MCF 10A (cell line): ENCODE measurements at regions not wholly inside any gene's neighbourhood (a gene's known extent, or its start where the extent isn't known, plus 50 kb on each side); places are given as distances from the start of the nearest gene placed in this dataset.
A peak's percentile ranks its signal among the peaks of the same experiment; 100 is the strongest.

Experiments used
- BruUV-seq: library from RNA; stranded (reverse); fragments of 400-500 nt; replicated peaks from 2 replicates; lab custom pipeline; 2021; lab: Mats Ljungman, UMichigan
- CTCF ChIA-PET: fragments of 300-600 bp; sonication (Branson Sonifier 250); formaldehyde crosslinking; extraction: SDS; loops from one replicate; lab custom pipeline; 2021; ENCODE audit warnings: antibody characterized with exemption, inconsistent platforms; lab: Yijun Ruan, JAX
- POLR2A ChIA-PET: fragments of 300-600, 350-650 bp; sonication (Branson Sonifier 250); formaldehyde crosslinking; extraction: SDS; loops from one replicate; lab custom pipeline; 2020; ENCODE audit warnings: antibody characterized with exemption, inconsistent platforms; lab: Yijun Ruan, JAX
- DNase-seq: peaks from one replicate; pipeline ENCODE4 v3.0.0-alpha.2; 2018; ENCODE audit not compliant: unreplicated experiment
- H3K27ac Mint-ChIP-seq: one replicate; pipeline ENCODE4 v1.8.0; 2022; ENCODE audit warnings: mild to moderate bottlenecking, low read depth, mixed read lengths; ENCODE audit not compliant: unreplicated experiment
- H3K27me3 Mint-ChIP-seq: one replicate; pipeline ENCODE4 v1.8.0; 2022; ENCODE audit warnings: mixed read lengths; ENCODE audit not compliant: insufficient read depth, unreplicated experiment
- H3K36me3 Mint-ChIP-seq: one replicate; pipeline ENCODE4 v1.8.0; 2022; ENCODE audit warnings: mild to moderate bottlenecking, moderate library complexity, mixed read lengths; ENCODE audit not compliant: insufficient read depth, unreplicated experiment
- H3K4me1 Mint-ChIP-seq: one replicate; pipeline ENCODE4 v1.8.0; 2022; ENCODE audit warnings: mixed read lengths; ENCODE audit not compliant: insufficient read depth, unreplicated experiment
- H3K4me3 Mint-ChIP-seq: one replicate; pipeline ENCODE4 v1.8.0; 2022; ENCODE audit warnings: mild to moderate bottlenecking, moderate library complexity, mixed read lengths; ENCODE audit not compliant: unreplicated experiment
- H3K9me3 Mint-ChIP-seq: one replicate; pipeline ENCODE4 v1.8.0; 2022; ENCODE audit warnings: mixed read lengths; ENCODE audit not compliant: unreplicated experiment
- CTCF ChIP-seq: fragments of 200-600 bp; IDR thresholded peaks from one replicate; pipeline ENCODE4 v1.8.0; 2022; ENCODE audit warnings: antibody characterized with exemption, mild to moderate bottlenecking; ENCODE audit not compliant: unreplicated experiment
- intact Hi-C: fragments of 100-400 bp; cut with micrococcal nuclease; formaldehyde crosslinking; loops from 2 replicates; pipeline ENCODE4 v1.14.1; 2022

GRCh38 chr6:54646951-54647664, 199.5 kb upstream of the FAM83B start:
- intact Hi-C loops, result no loop called here
- Mint-ChIP-seq H3K36me3 (no peaks in the 10 kb centered on the region), H3K27me3 (no peaks in the 10 kb centered on the region), H3K4me3 (no peak overlapping the region), H3K4me1 (peaks cover 9% of the 10 kb centered on the region), H3K27ac (peak overlapping the region; percentile 32), H3K9me3 (no peaks in the 10 kb centered on the region)
- no TSS peak for BruUV-seq
- ChIA-PET CTCF (interaction anchor here (0.6 kb wide), 1 partner anchor 76 kb away, joined by 3 read pairs; no protein-coding TSS in a partner anchor), POLR2A (interaction anchor here (0.5 to 0.9 kb wide), 3 partner anchors 86 to 1719 kb away, joined by 3 to 4 read pairs (median 3); no protein-coding TSS in a partner anchor)
- no peak for DNase-seq
- no peak for TF ChIP-seq CTCF

- TF ChIP-seq CTCF, result no peak
- no peak overlapping the region for H3K27ac Mint-ChIP-seq
- H3K9me3 Mint-ChIP-seq, result no peaks in the 10 kb centered on the region
- H3K4me1 Mint-ChIP-seq, result no peaks in the 10 kb centered on the region
- ChIA-PET CTCF (interaction anchor here (0.7 to 1.0 kb wide), 2 partner anchors 63 to 928 kb away, joined by 3 read pairs; no protein-coding TSS in a partner anchor), POLR2A (interaction anchor here (0.5 to 0.7 kb wide), 2 partner anchors 28 to 906 kb away, joined by 3 read pairs; no protein-coding TSS in a partner anchor)
- no TSS peak for BruUV-seq
- intact Hi-C loops, result no loop called here
- H3K4me3 Mint-ChIP-seq, result no peak overlapping the region
- DNase-seq, result no peak
- H3K27me3 Mint-ChIP-seq, result no peaks in the 10 kb centered on the region
- no peaks in the 10 kb centered on the region for H3K36me3 Mint-ChIP-seq
Measured at GRCh38 chr6:54654381-54654780, 192.2 kb upstream of the FAM83B start.

- no peaks in the 10 kb centered on the region for H3K27me3 Mint-ChIP-seq
- POLR2A ChIA-PET, result no interaction called here
- intact Hi-C loops, result no loop called here
- CTCF ChIA-PET, result interaction anchor here (0.5 to 1.0 kb wide), 3 partner anchors 61 to 200 kb away, joined by 3 to 4 read pairs (median 3); no protein-coding TSS in a partner anchor
- TF ChIP-seq CTCF, result no peak
- no peaks in the 10 kb centered on the region for H3K9me3 Mint-ChIP-seq
- H3K4me1 Mint-ChIP-seq, result no peaks in the 10 kb centered on the region
- H3K36me3 Mint-ChIP-seq, result no peaks in the 10 kb centered on the region
- no peak overlapping the region for H3K27ac Mint-ChIP-seq
- no peak overlapping the region for H3K4me3 Mint-ChIP-seq
- DNase-seq, result no peak
- BruUV-seq, result no TSS peak
Measured at GRCh38 chr6:54655162-54655561, 191.4 kb upstream of the FAM83B start.

- no peak overlapping the region for H3K27ac Mint-ChIP-seq
- CTCF ChIA-PET, result interaction anchor here (0.6 kb wide), 1 partner anchor 1391 kb away, joined by 4 read pairs; no protein-coding TSS in a partner anchor
- no peaks in the 10 kb centered on the region for H3K4me1 Mint-ChIP-seq
- intact Hi-C loops, result no loop called here
- POLR2A ChIA-PET, result no interaction called here
- H3K9me3 Mint-ChIP-seq, result no peaks in the 10 kb centered on the region
- no peaks in the 10 kb centered on the region for H3K36me3 Mint-ChIP-seq
- no peak overlapping the region for H3K4me3 Mint-ChIP-seq
- no peak for DNase-seq
- no peak for TF ChIP-seq CTCF
- no peaks in the 10 kb centered on the region for H3K27me3 Mint-ChIP-seq
- no TSS peak for BruUV-seq
Measured at GRCh38 chr6:54665278-54665677, 181.3 kb upstream of the FAM83B start.
